Natural killer cell (primary cell): ENCODE measurements at regions not wholly inside any gene's neighbourhood (a gene's known extent, or its start where the extent isn't known, plus 50 kb on each side); places are given as distances from the start of the nearest gene placed in this dataset.

Source experiments
- ATAC-seq, 3 donors: fragments of 150-1000 bp in 2 of 3; fragments of 200-7000 bp in 1 of 3; cut with Tn5 transposase; 1 replicate in 1 of 3; 2 replicates in 2 of 3; pipeline ENCODE4 v1.10.0; 2021; ENCODE audit warnings: mild to moderate bottlenecking in 2 of 3, moderate library complexity in 2 of 3
- DNase-seq, 2 donors: peaks; one replicate each; pipeline versions ENCODE4 v3.0.0 to v3.0.0-alpha.2; 2013 to 2021; ENCODE audit warnings: mixed read lengths in 1 of 2
- H3K27ac ChIP-seq: one replicate; pipeline ENCODE4 v1.5.1; 2013; ENCODE audit warnings: mild to moderate bottlenecking, low read length
- H3K27me3 ChIP-seq: one replicate; pipeline ENCODE4 v1.6.1; 2013; ENCODE audit warnings: low read length; ENCODE audit not compliant: control insufficient read depth, insufficient read depth
- H3K36me3 ChIP-seq: one replicate; pipeline ENCODE4 v1.6.1; 2013; ENCODE audit warnings: low read length; ENCODE audit not compliant: control insufficient read depth, insufficient read depth
- H3K4me1 ChIP-seq: one replicate; pipeline ENCODE4 v1.6.1; 2013; ENCODE audit warnings: low read length; ENCODE audit not compliant: control insufficient read depth, insufficient read depth
- H3K4me3 ChIP-seq: one replicate; pipeline ENCODE4 v1.5.1; 2013; ENCODE audit warnings: low read length
- H3K9me3 ChIP-seq: one replicate; pipeline ENCODE4 v1.6.1; 2013; ENCODE audit warnings: low read length; ENCODE audit not compliant: control insufficient read depth, insufficient read depth
- H3K27ac Mint-ChIP-seq, 2 donors: one replicate each; pipeline ENCODE4 v1.8.0; 2022; ENCODE audit warnings: mild to moderate bottlenecking in 2 of 2, mixed read lengths in 2 of 2, moderate library complexity in 1 of 2
- H3K27me3 Mint-ChIP-seq, 2 donors: one replicate each; pipeline ENCODE4 v1.8.0; 2022; ENCODE audit warnings: low read depth in 2 of 2, mixed read lengths in 2 of 2
- H3K36me3 Mint-ChIP-seq: one replicate; pipeline ENCODE4 v1.8.0; 2022; ENCODE audit warnings: mixed read lengths
- H3K4me1 Mint-ChIP-seq, 2 donors: one replicate each; pipeline ENCODE4 v1.8.0; 2022; ENCODE audit warnings: mixed read lengths in 2 of 2
- H3K4me3 Mint-ChIP-seq: one replicate; pipeline ENCODE4 v1.8.0; 2022; ENCODE audit warnings: mild to moderate bottlenecking, moderate library complexity, mixed read lengths
- H3K9me3 Mint-ChIP-seq, 2 donors: one replicate each; pipeline ENCODE4 v1.8.0; 2022; ENCODE audit warnings: mixed read lengths in 2 of 2
- CTCF ChIP-seq: fragments of 200-600 bp; IDR thresholded peaks from one replicate; pipeline ENCODE4 v1.8.0; 2022; ENCODE audit warnings: antibody characterized with exemption
- WGBS: methylation state at CpG from one replicate; pipeline ENCODE4 v1.1.7; 2013; ENCODE audit warnings: missing lambda C conversion rate; ENCODE audit not compliant: insufficient coverage; 5-methylcytosine and 5-hydroxymethylcytosine counted together
- intact Hi-C: fragments of 100-400 bp; cut with micrococcal nuclease; formaldehyde crosslinking; loops from one replicate; pipeline ENCODE4 v1.14.2; 2022

GRCh38 chr1:222040955-222041354 lies 299.1 kb upstream of the DUSP10 start:
- no peak for TF ChIP-seq CTCF
- Histone ChIP-seq H3K27ac (no peak overlapping the region), H3K4me1 (peaks cover 3% of the 10 kb centered on the region), H3K27me3 (no peaks in the 10 kb centered on the region), H3K4me3 (no peak overlapping the region), H3K36me3 (no peaks in the 10 kb centered on the region), H3K9me3 (no peaks in the 10 kb centered on the region)
- intact Hi-C loops: no loop called here
- H3K4me3 Mint-ChIP-seq: no peak overlapping the region
- DNase-seq (no peak), ATAC-seq (no peak)
- no peak overlapping the region for H3K27ac Mint-ChIP-seq
- WGBS: 91% methylated on average over 4 of the region's 4 CpGs
- peaks cover 0 to 5% of the 10 kb centered on the region in 2 donors for H3K27me3 Mint-ChIP-seq
- peaks cover 0 to 7% of the 10 kb centered on the region in 2 donors for H3K4me1 Mint-ChIP-seq
- H3K9me3 Mint-ChIP-seq: no peaks in the 10 kb centered on the region
- no peaks in the 10 kb centered on the region for H3K36me3 Mint-ChIP-seq

- intact Hi-C loops: no loop called here
- Mint-ChIP-seq H3K4me1 (peaks cover 0 to under 1% of the 10 kb centered on the region in 2 donors), H3K4me3 (no peak overlapping the region), H3K27me3 (peaks cover 4 to 5% of the 10 kb centered on the region in 2 donors), H3K9me3 (no peaks in the 10 kb centered on the region), H3K36me3 (no peaks in the 10 kb centered on the region), H3K27ac (no peak overlapping the region)
- no peaks in the 10 kb centered on the region for H3K27me3 ChIP-seq
- DNase-seq (no peak), ATAC-seq (no peak)
- no peak for TF ChIP-seq CTCF
- H3K4me3 ChIP-seq: no peak overlapping the region
- no peaks in the 10 kb centered on the region for H3K9me3 ChIP-seq
- no peaks in the 10 kb centered on the region for H3K4me1 ChIP-seq
- H3K36me3 ChIP-seq: no peaks in the 10 kb centered on the region
- H3K27ac ChIP-seq: no peak overlapping the region
- 91% methylated on average over 11 of the region's 11 CpGs for WGBS
These were observed 298.4 kb upstream of the DUSP10 start for GRCh38 chr1:222040121-222040805.

GRCh38 chr1:222038971-222039370 lies 297.1 kb upstream of the DUSP10 start:
- no peaks in the 10 kb centered on the region for H3K4me1 ChIP-seq
- H3K36me3 Mint-ChIP-seq: no peaks in the 10 kb centered on the region
- no peak overlapping the region for H3K4me3 Mint-ChIP-seq
- ATAC-seq: no peak
- TF ChIP-seq CTCF: no peak
- no peaks in the 10 kb centered on the region for H3K36me3 ChIP-seq
- no peaks in the 10 kb centered on the region for H3K9me3 ChIP-seq
- no peaks in the 10 kb centered on the region for H3K9me3 Mint-ChIP-seq
- H3K27me3 ChIP-seq: no peaks in the 10 kb centered on the region
- no peak overlapping the region for H3K4me3 ChIP-seq
- H3K27me3 Mint-ChIP-seq: peaks cover 5 to 9% of the 10 kb centered on the region in 2 donors
- no peaks in the 10 kb centered on the region for H3K4me1 Mint-ChIP-seq
- H3K27ac ChIP-seq: no peak overlapping the region
- no peak overlapping the region for H3K27ac Mint-ChIP-seq
- intact Hi-C loops: no loop called here
- DNase-seq: no peak
- 93% methylated on average over 3 of the region's 3 CpGs for WGBS

- no peak for TF ChIP-seq CTCF
- Mint-ChIP-seq H3K27me3 (peaks cover 5 to 9% of the 10 kb centered on the region in 2 donors), H3K36me3 (no peaks in the 10 kb centered on the region), H3K9me3 (no peaks in the 10 kb centered on the region), H3K27ac (no peak overlapping the region), H3K4me3 (no peak overlapping the region), H3K4me1 (no peaks in the 10 kb centered on the region)
- Histone ChIP-seq H3K27me3 (no peaks in the 10 kb centered on the region), H3K4me3 (no peak overlapping the region), H3K27ac (no peak overlapping the region), H3K4me1 (no peaks in the 10 kb centered on the region), H3K36me3 (no peaks in the 10 kb centered on the region), H3K9me3 (no peaks in the 10 kb centered on the region)
- ATAC-seq (no peak), DNase-seq (no peak)
- intact Hi-C loops: no loop called here
These were observed 295.8 kb upstream of the DUSP10 start for GRCh38 chr1:222037720-222038119.
